Panc1 (cell line): ENCODE measurements at regions not wholly inside any gene's neighbourhood (a gene's known extent, or its start where the extent isn't known, plus 50 kb on each side); places are given as distances from the start of the nearest gene placed in this dataset.

Experiments used
- ATAC-seq: fragments of 200-7000 bp; cut with Tn5 transposase; 2 replicates; pipeline ENCODE4 v1.9.1; 2020; ENCODE audit warnings: mild to moderate bottlenecking, moderate library complexity
- BruUV-seq: library from RNA; stranded (reverse); fragments of 400-500 nt; replicated peaks from 2 replicates; lab custom pipeline; 2021; lab: Mats Ljungman, UMichigan
- CTCF ChIA-PET: fragments of 300-600 bp; sonication (Branson Sonifier 250); formaldehyde crosslinking; loops from one replicate; lab custom pipeline; 2022; ENCODE audit warnings: antibody characterized with exemption; lab: Charles Lee
- POLR2A ChIA-PET: fragments of 300-600 bp; sonication (Branson Sonifier 250); formaldehyde crosslinking; loops from one replicate; lab custom pipeline; 2022; ENCODE audit warnings: antibody characterized with exemption; lab: Charles Lee
- DNase-seq: peaks from one replicate; pipeline ENCODE4 v3.0.0-alpha.2; 2010; ENCODE audit warnings: low read depth, low spot score
- H3K27ac ChIP-seq: 2 replicates; pipeline ENCODE4 v1.5.1; 2011; ENCODE audit warnings: mild to moderate bottlenecking, low read length, inconsistent platforms
- H3K27me3 ChIP-seq: fragments of 200-500 bp; sonication (Bioruptor generic); 2 replicates; pipeline ENCODE4 v1.6.0; 2014; ENCODE audit warnings: low read length, inconsistent platforms; ENCODE audit not compliant: control insufficient read depth, insufficient read depth
- H3K36me3 ChIP-seq: fragments of 200-500 bp; sonication (Bioruptor generic); 2 replicates; pipeline ENCODE4 v1.5.1; 2014; ENCODE audit warnings: inconsistent platforms, mild to moderate bottlenecking, low read length, moderate library complexity; ENCODE audit not compliant: control insufficient read depth, insufficient read depth
- H3K4me1 ChIP-seq: 2 replicates; pipeline ENCODE4 v1.5.1; 2011; ENCODE audit warnings: inconsistent platforms, mild to moderate bottlenecking, low read length, moderate library complexity; ENCODE audit not compliant: control insufficient read depth, insufficient read depth
- H3K4me3 ChIP-seq, 2 experiments: 2 replicates each; pipeline ENCODE4 v1.5.1; 2011 to 2012; ENCODE audit warnings: low read depth in 2 of 2, low read length in 2 of 2, mild to moderate bottlenecking in 2 of 2, inconsistent platforms in 1 of 2, moderate library complexity in 1 of 2
- H3K9me3 ChIP-seq: fragments of 200-500 bp; sonication (Bioruptor generic); 2 replicates; pipeline ENCODE4 v1.5.1; 2014; ENCODE audit warnings: low read depth, mild to moderate bottlenecking, inconsistent platforms, low read length, moderate library complexity; ENCODE audit not compliant: control insufficient read depth, insufficient read depth
- POLR2AphosphoS5 ChIP-seq: IDR thresholded peaks from 2 replicates; pipeline ENCODE4 v1.6.1; 2012; ENCODE audit warnings: mild to moderate bottlenecking, low read depth, low read length, moderate library complexity
- SIN3A ChIP-seq: IDR thresholded peaks from 2 replicates; pipeline ENCODE4 v1.6.1; 2012; ENCODE audit warnings: low read depth, mild to moderate bottlenecking, low read length, moderate library complexity, borderline replicate concordance; ENCODE audit not compliant: insufficient read depth
- TCF7L2 ChIP-seq: IDR thresholded peaks from 2 replicates; pipeline ENCODE4 v1.6.1; 2011; ENCODE audit warnings: mild to moderate bottlenecking, low read depth, low read length, inconsistent platforms
- in situ Hi-C: cut with HindIII; loops from 2 replicates; pipeline ENCODE4 v1.10.0; 2016; ENCODE audit warnings: low sequenced_read_pairs, low pct_unique_long_range_greater_than_20kb
- intact Hi-C: fragments of 100-400 bp; cut with micrococcal nuclease; formaldehyde crosslinking; loops from one replicate; pipeline ENCODE4 v1.10.0; 2022; ENCODE audit not compliant: unreplicated experiment
- TF ChIP-seq, protein P1 (sequence below): fragments of 450-650 bp; IDR thresholded peaks from 2 replicates; pipeline ENCODE4 v1.5.1; 2017; ENCODE audit warnings: mild to moderate bottlenecking
- TF ChIP-seq, protein P2 (sequence below), 2 experiments: IDR thresholded peaks; 2 replicates each; pipeline ENCODE4 v1.6.1; 2011 to 2012; ENCODE audit warnings: low read depth in 2 of 2, control low read depth in 1 of 2, low read length in 1 of 2, mild to moderate bottlenecking in 1 of 2, moderate library complexity in 1 of 2; ENCODE audit not compliant: insufficient read depth in 1 of 2

DNA sequence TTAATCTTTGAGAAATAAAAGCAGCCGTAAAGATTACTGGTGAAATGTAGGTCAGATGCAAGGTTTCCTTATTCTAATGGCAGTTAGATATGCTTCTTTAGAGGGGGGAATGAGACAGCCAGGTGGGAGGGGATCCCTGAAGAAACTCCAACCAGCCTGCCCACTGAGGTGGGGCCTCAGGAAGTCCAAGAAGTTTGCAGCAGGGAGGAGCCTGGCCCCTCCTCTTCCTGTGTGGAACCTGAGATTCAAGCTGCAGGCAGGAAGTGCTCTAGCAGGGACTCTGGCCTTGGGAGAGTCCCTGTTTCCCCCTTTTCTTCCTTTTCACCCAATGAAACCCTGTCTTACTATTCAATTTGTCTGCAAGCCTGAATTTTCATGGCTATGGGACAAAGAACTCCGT, 101.4 kb upstream of the SLITRK2 start:
- DNase-seq (no peak), ATAC-seq (no peak)
- H3K9me3 ChIP-seq: no peaks in the 10 kb centered on the region
- CTCF ChIA-PET: no interaction called here
- no peaks in the 10 kb centered on the region for H3K27me3 ChIP-seq
- intact Hi-C loops: no loop called here
- H3K4me1 ChIP-seq: no peaks in the 10 kb centered on the region
- no peak overlapping the region for H3K4me3 ChIP-seq
- BruUV-seq: no TSS peak
- no peak overlapping the region for H3K27ac ChIP-seq
- in situ Hi-C loops: no loop called here
- H3K36me3 ChIP-seq: no peaks in the 10 kb centered on the region
- POLR2A ChIA-PET: no interaction called here
- TF ChIP-seq POLR2AphosphoS5 (no peak), SIN3A (no peak), TCF7L2 (no peak)
- TF ChIP-seq, protein P1, sequence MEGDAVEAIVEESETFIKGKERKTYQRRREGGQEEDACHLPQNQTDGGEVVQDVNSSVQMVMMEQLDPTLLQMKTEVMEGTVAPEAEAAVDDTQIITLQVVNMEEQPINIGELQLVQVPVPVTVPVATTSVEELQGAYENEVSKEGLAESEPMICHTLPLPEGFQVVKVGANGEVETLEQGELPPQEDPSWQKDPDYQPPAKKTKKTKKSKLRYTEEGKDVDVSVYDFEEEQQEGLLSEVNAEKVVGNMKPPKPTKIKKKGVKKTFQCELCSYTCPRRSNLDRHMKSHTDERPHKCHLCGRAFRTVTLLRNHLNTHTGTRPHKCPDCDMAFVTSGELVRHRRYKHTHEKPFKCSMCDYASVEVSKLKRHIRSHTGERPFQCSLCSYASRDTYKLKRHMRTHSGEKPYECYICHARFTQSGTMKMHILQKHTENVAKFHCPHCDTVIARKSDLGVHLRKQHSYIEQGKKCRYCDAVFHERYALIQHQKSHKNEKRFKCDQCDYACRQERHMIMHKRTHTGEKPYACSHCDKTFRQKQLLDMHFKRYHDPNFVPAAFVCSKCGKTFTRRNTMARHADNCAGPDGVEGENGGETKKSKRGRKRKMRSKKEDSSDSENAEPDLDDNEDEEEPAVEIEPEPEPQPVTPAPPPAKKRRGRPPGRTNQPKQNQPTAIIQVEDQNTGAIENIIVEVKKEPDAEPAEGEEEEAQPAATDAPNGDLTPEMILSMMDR: no peak

DNA sequence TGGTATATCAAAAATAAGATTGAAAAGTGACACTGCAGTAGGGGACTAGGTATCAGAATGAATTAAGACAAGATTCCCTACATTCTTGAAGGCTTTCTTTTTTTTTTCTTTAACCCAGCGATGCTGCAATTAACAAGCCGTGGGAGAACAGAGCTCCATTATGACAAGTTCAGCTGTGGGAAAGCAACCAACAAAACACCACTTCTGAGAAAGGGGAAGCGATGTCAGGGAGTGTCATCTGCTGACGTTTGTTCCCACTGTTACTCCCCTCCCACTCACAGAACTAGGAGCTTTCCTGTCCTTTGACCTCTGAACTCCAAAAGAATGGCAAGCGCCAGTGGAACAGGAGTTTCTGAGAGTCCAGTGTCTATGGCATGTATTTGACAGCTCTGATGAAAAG, 90.2 kb upstream of the SLITRK2 start:
- ATAC-seq (no peak), DNase-seq (no peak)
- in situ Hi-C loops (no loop called here), intact Hi-C loops (no loop called here)
- POLR2A ChIA-PET: no interaction called here
- H3K27me3 ChIP-seq: no peaks in the 10 kb centered on the region
- CTCF ChIA-PET: no interaction called here
- H3K9me3 ChIP-seq: no peaks in the 10 kb centered on the region; the same call in 1 of the 2 replicates
- no peaks in the 10 kb centered on the region for H3K36me3 ChIP-seq
- H3K4me1 ChIP-seq: no peaks in the 10 kb centered on the region
- TF ChIP-seq, protein P2, sequence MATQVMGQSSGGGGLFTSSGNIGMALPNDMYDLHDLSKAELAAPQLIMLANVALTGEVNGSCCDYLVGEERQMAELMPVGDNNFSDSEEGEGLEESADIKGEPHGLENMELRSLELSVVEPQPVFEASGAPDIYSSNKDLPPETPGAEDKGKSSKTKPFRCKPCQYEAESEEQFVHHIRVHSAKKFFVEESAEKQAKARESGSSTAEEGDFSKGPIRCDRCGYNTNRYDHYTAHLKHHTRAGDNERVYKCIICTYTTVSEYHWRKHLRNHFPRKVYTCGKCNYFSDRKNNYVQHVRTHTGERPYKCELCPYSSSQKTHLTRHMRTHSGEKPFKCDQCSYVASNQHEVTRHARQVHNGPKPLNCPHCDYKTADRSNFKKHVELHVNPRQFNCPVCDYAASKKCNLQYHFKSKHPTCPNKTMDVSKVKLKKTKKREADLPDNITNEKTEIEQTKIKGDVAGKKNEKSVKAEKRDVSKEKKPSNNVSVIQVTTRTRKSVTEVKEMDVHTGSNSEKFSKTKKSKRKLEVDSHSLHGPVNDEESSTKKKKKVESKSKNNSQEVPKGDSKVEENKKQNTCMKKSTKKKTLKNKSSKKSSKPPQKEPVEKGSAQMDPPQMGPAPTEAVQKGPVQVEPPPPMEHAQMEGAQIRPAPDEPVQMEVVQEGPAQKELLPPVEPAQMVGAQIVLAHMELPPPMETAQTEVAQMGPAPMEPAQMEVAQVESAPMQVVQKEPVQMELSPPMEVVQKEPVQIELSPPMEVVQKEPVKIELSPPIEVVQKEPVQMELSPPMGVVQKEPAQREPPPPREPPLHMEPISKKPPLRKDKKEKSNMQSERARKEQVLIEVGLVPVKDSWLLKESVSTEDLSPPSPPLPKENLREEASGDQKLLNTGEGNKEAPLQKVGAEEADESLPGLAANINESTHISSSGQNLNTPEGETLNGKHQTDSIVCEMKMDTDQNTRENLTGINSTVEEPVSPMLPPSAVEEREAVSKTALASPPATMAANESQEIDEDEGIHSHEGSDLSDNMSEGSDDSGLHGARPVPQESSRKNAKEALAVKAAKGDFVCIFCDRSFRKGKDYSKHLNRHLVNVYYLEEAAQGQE (IDR thresholded peaks at IDR 0.05; ENCODE audit: insufficient read depth in 1 of 2, low read depth in 2 of 2, low read length in 1 of 2): no peak
- no peak for TF ChIP-seq SIN3A
- no peak for TF ChIP-seq TCF7L2
- TF ChIP-seq, protein P1: no peak
- no peak for TF ChIP-seq POLR2AphosphoS5
- BruUV-seq: no TSS peak
- no peak overlapping the region for H3K4me3 ChIP-seq
- no peak overlapping the region for H3K27ac ChIP-seq
